ENCODE measurements at regions not wholly inside any gene's neighbourhood (a gene's known extent, or its start where the extent isn't known, plus 50 kb on each side); places are given as distances from the start of the nearest gene placed in this dataset.

DNA sequence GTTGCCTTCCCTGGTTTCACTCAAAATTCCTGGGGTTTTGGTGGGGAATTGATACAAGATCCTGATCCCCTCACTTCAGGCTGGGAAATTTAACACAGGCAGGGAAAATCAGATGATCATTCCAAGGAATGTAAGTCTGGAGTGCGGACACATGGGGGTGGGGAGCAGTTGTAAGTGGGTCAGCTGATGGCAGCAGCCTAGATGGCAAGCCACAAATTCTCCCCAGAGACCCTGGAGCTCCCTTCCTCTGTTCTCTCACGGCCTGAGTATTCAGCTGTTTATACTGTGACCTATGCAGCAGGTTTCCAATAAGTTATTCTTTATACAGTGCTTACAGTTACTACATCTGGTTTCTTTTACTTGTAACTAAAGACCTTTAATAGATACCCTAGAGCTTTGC, 144.9 kb downstream of the SH3BGRL2 start:
- DNase-seq (ENCODE audit: low read depth, low spot score) = no peak

DNA sequence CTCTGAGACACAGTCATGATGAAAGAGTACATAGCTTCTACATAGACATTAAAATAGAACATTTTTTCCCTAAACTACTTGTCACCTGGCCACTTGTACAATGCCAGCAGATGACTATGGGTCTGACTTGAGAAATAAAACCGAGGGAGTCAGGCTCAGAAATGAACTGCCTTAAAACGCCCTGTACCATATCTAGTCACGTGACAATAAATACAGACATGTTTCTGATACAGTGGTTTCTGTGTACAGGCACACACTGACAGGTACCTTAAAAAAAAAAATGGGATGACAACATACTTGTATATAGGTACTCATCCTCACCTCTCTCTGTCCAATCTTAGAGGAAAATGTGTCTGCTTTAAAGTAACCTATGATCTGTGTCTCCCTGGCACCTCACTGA, 144.1 kb downstream of the SH3BGRL2 start:
- DNase-seq (ENCODE audit: low read depth, low spot score) = no peak

DNA sequence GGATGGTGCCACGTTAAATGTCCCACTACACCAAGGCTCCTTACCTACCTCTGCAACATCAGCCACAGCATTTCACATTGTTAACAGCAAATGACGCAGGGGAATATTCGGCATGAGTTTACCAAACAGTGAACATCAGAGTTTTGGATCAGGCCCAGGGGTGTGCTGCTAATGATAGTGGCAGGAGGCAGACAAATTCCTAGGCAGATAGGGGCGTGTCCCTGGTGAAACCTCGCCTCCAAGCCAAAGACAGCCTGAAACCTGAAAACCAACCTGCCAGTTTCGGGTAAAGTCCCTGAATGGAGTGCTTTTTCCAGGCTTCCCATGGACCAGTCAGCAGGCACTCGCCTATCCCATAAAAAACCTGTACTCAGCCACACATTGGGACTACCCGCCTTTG, 133.6 kb downstream of the SH3BGRL2 start:
- DNase-seq (ENCODE audit: low read depth, low spot score) = no peak

DNA sequence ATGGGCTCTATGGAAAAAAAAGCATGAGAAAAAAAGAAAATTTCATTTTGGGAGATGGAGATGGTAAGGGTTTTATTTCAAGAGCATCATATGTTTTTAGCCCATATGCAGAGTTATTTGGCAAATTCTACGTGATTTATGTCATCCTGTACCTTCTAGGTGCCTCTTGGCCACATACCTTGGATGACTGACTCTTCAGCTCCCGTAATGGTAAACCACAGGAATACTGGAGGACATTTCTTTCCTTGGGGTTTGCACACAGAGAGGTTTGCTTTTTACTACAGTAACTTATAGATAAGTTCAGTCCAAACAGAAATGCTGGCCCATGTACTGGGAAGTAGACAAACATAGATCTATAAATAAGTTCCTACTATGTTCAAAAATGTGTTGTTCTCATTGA, 132.2 kb downstream of the SH3BGRL2 start:
- no peak for DNase-seq (ENCODE audit: low read depth, low spot score)

DNA sequence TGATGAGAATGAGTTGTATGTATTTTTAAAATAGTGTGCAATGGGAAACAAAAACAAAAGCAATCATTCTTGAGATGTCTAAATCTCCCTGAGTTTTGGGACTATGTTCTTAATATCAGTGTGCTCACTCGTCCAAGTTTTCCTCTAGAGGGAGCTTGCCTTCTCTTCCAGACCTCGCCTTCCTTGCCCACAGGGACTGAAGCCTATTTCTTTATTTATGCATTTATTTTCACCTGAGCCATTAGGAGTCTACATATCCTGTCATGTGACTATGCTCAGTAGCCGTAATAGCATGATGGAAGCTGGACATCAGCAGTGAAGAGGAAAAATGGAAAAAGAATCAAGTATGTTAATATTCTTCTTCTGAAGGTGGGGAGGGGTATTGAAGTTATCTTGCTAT, 131.2 kb downstream of the SH3BGRL2 start:
- DNase-seq (ENCODE audit: low read depth, low spot score) = no peak

DNA sequence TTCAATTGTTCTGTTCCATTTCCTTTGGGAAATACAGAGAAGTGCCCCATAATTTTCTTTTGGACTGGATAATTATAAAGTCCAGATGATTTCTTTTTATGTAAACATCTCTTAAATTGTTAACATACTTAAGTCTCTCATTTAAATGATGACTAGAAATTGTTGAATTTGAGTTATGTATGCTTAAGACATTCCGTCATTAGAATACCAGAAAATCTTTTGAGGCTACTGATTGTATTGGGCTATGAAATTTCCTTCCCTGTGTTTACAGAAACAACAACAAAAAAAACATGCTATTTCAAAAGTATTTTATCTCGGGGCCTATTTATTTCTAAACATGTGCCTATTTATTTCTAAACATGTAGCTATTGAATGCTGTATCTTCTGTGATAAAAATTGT, 125.4 kb downstream of the SH3BGRL2 start:
- DNase-seq (ENCODE audit: low read depth, low spot score) = no peak

DNA sequence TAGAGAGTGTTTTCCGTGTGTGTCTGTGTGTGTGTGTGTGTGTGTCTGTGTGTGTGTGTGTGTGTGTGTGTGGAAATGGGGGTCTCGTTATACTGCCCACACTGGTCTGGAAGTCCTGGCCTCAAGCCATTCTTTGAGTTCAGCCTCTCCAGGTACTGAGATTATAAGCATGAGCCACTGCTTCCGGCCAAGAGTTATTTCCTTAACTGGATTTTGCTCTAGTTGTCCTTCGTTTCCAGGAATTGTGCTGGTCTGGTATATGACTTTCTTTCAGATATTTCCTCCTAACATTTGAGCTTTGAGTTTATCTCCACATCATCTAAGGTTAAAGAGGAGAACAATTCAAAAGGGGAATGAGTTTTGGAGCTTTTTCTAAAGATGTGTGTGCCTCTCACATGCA, 124.8 kb downstream of the SH3BGRL2 start:
- no peak for DNase-seq (ENCODE audit: low read depth, low spot score)

Measured in ELF-1 (cell line).